Right cardiac atrium (tissue), 5 donors: ENCODE measurements at regions not wholly inside any gene's neighbourhood (a gene's known extent, or its start where the extent isn't known, plus 50 kb on each side); places are given as distances from the start of the nearest gene placed in this dataset.

Experiments used
- ATAC-seq, 2 donors: fragments of 200-7000 bp; cut with Tn5 transposase; one replicate each; pipeline versions ENCODE4 v1.8.0 to v1.9.1; 2020; ENCODE audit warnings: moderate library complexity in 2 of 2, mild to moderate bottlenecking in 1 of 2
- DNase-seq, 3 donors: peaks; one replicate each; pipeline ENCODE4 v3.0.0-alpha.2; 2020
- H3K27ac ChIP-seq: one replicate; pipeline ENCODE4 v1.5.1; 2013; ENCODE audit warnings: mild to moderate bottlenecking, low read length, control low read depth, moderate library complexity
- H3K27me3 ChIP-seq: one replicate; pipeline ENCODE4 v1.6.1; 2013; ENCODE audit not compliant: control insufficient read depth, insufficient read depth
- H3K4me1 ChIP-seq: one replicate; pipeline ENCODE4 v1.6.1; 2013; ENCODE audit warnings: low read length; ENCODE audit not compliant: control insufficient read depth, insufficient read depth
- H3K4me3 ChIP-seq: one replicate; pipeline ENCODE4 v1.5.1; 2013; ENCODE audit warnings: low read length, control low read depth
- H3K9me3 ChIP-seq: one replicate; pipeline ENCODE4 v1.6.1; 2013; ENCODE audit warnings: low read length; ENCODE audit not compliant: control insufficient read depth
- WGBS: extraction: QIAGEN DNeasy Blood & Tissue Kit; methylation state at CpG from one replicate; pipeline ENCODE4 v1.1.7; 2013; 5-methylcytosine and 5-hydroxymethylcytosine counted together
- intact Hi-C, 4 donors: fragments of 100-400 bp; cut with DNase I; formaldehyde crosslinking; loops; one replicate each; pipeline versions ENCODE4 v1.11.0 to v1.14.0; 2022 to 2023
- donor health status: healthy with polysubstance abuse.
- donor health status: DM: no; HTN: yes; CAD: no.
- donor health status: DM: no; HTN: no; CAD: no.
- donor health status: DM: no; HTN: yes; CAD: no; lungs with severe emphysema.
- donor health status: DM: yes; HTN: yes; CAD: no.

- H3K4me1 ChIP-seq, result no peaks in the 10 kb centered on the region
- no peak for ATAC-seq
- no peaks in the 10 kb centered on the region for H3K27me3 ChIP-seq
- no peak overlapping the region for H3K27ac ChIP-seq
- DNase-seq, result no peak
- H3K4me3 ChIP-seq, result no peak overlapping the region
- H3K9me3 ChIP-seq, result no peaks in the 10 kb centered on the region
- intact Hi-C loops, result no loop called here
- WGBS, result 96% methylated on average over 3 of the region's 3 CpGs
These were observed 53.8 kb downstream of the COX7C start for GRCh38 chr5:86671536-86671935.

- no peak overlapping the region for H3K27ac ChIP-seq
- H3K9me3 ChIP-seq, result no peaks in the 10 kb centered on the region
- no peak overlapping the region for H3K4me3 ChIP-seq
- intact Hi-C loops, result no loop called here
- H3K27me3 ChIP-seq, result no peaks in the 10 kb centered on the region
- H3K4me1 ChIP-seq, result no peaks in the 10 kb centered on the region
- no peak for ATAC-seq
- DNase-seq, result no peak
- WGBS, result 88% methylated on average over 4 of the region's 4 CpGs
These were observed 56.3 kb downstream of the COX7C start for GRCh38 chr5:86674069-86674468.

GRCh38 chr5:86675311-86675710, 57.6 kb downstream of the COX7C start:
- Histone ChIP-seq H3K27me3 (no peaks in the 10 kb centered on the region), H3K9me3 (no peaks in the 10 kb centered on the region), H3K27ac (no peak overlapping the region), H3K4me1 (no peaks in the 10 kb centered on the region), H3K4me3 (no peak overlapping the region)
- intact Hi-C loops, result no loop called here
- ATAC-seq (no peak), DNase-seq (no peak)
- WGBS, result 76% methylated on average over 4 of the region's 4 CpGs

- peak in 2 of 3 donors; percentile 23 to 40 for DNase-seq
- Histone ChIP-seq H3K4me3 (no peak overlapping the region), H3K9me3 (no peaks in the 10 kb centered on the region), H3K4me1 (no peaks in the 10 kb centered on the region), H3K27ac (no peak overlapping the region), H3K27me3 (no peaks in the 10 kb centered on the region)
- ATAC-seq, result peak; percentile 97 to 99
- WGBS, result 1% methylated on average over 1 of the region's 1 CpG
- intact Hi-C loops, result no loop called here
These were observed 61.8 kb downstream of the COX7C start for GRCh38 chr5:86679529-86679928.

GRCh38 chr5:86679949-86680348, 62.2 kb downstream of the COX7C start:
- intact Hi-C loops, result no loop called here
- H3K4me3 ChIP-seq, result no peak overlapping the region
- no peaks in the 10 kb centered on the region for H3K4me1 ChIP-seq
- ATAC-seq, result peak; percentile 66 to 79
- WGBS, result 38% methylated on average over 2 of the region's 2 CpGs
- no peaks in the 10 kb centered on the region for H3K27me3 ChIP-seq
- H3K27ac ChIP-seq, result no peak overlapping the region
- DNase-seq, result no peak
- no peaks in the 10 kb centered on the region for H3K9me3 ChIP-seq

GRCh38 chr5:86684222-86684621, 66.5 kb downstream of the COX7C start:
- ATAC-seq (no peak), DNase-seq (no peak)
- WGBS, result 75% methylated on average over 2 of the region's 2 CpGs

GRCh38 chr5:86686046-86686445, 68.3 kb downstream of the COX7C start:
- Histone ChIP-seq H3K27ac (no peak overlapping the region), H3K9me3 (no peaks in the 10 kb centered on the region), H3K27me3 (no peaks in the 10 kb centered on the region), H3K4me1 (no peaks in the 10 kb centered on the region), H3K4me3 (no peak overlapping the region)
- WGBS, result 37% methylated on average over 1 of the region's 1 CpG
- intact Hi-C loops, result no loop called here
- DNase-seq (no peak), ATAC-seq (no peak)

More at GRCh38 chr5:86684222-86684621, 66.5 kb downstream of the COX7C start:
- Histone ChIP-seq H3K4me3 (no peak overlapping the region), H3K9me3 (no peaks in the 10 kb centered on the region), H3K27ac (no peak overlapping the region), H3K4me1 (no peaks in the 10 kb centered on the region), H3K27me3 (no peaks in the 10 kb centered on the region)
- intact Hi-C loops, result no loop called here

- no peaks in the 10 kb centered on the region for H3K27me3 ChIP-seq
- H3K4me1 ChIP-seq, result no peaks in the 10 kb centered on the region
- no peak for ATAC-seq
- no peak overlapping the region for H3K4me3 ChIP-seq
- no peak for DNase-seq
- intact Hi-C loops, result no loop called here
- WGBS, result 74% methylated on average over 2 of the region's 2 CpGs
- H3K9me3 ChIP-seq, result no peaks in the 10 kb centered on the region
- no peak overlapping the region for H3K27ac ChIP-seq
These were observed 70.7 kb downstream of the COX7C start for GRCh38 chr5:86688406-86688805.

- intact Hi-C loops, result no loop called here
- 73% methylated on average over 1 of the region's 1 CpG for WGBS
These were observed 71.5 kb downstream of the COX7C start for GRCh38 chr5:86689103-86689729.

GRCh38 chr5:86709157-86709881, 91.6 kb downstream of the COX7C start:
- Histone ChIP-seq H3K4me1 (no peaks in the 10 kb centered on the region), H3K4me3 (no peak overlapping the region), H3K27ac (no peak overlapping the region), H3K9me3 (no peaks in the 10 kb centered on the region), H3K27me3 (no peaks in the 10 kb centered on the region)
- WGBS, result 19% methylated on average over 1 of the region's 1 CpG
- intact Hi-C loops, result no loop called here
- no peak for ATAC-seq
- no peak for DNase-seq

More at GRCh38 chr5:86689103-86689729, 71.5 kb downstream of the COX7C start:
- H3K27ac ChIP-seq, result no peak overlapping the region
- no peaks in the 10 kb centered on the region for H3K4me1 ChIP-seq
- ATAC-seq (no peak), DNase-seq (no peak)
- no peaks in the 10 kb centered on the region for H3K27me3 ChIP-seq
- H3K9me3 ChIP-seq, result no peaks in the 10 kb centered on the region
- H3K4me3 ChIP-seq, result no peak overlapping the region

GRCh38 chr5:86716121-86716520, 98.4 kb downstream of the COX7C start:
- no peaks in the 10 kb centered on the region for H3K27me3 ChIP-seq
- 79% methylated on average over 2 of the region's 2 CpGs for WGBS
- ATAC-seq (no peak), DNase-seq (no peak)
- no peaks in the 10 kb centered on the region for H3K4me1 ChIP-seq
- H3K9me3 ChIP-seq, result no peaks in the 10 kb centered on the region
- H3K27ac ChIP-seq, result no peak overlapping the region
- H3K4me3 ChIP-seq, result no peak overlapping the region
- intact Hi-C loops, result no loop called here
